ENCODE measurements at regions not wholly inside any gene's neighbourhood (a gene's known extent, or its start where the extent isn't known, plus 50 kb on each side); places are given as distances from the start of the nearest gene placed in this dataset.
"Not testable (repeated sequence)": the region's sequence is repeated elsewhere in the genome, so short reads cannot be mapped to it uniquely, and the experiment has no call there.

DNA sequence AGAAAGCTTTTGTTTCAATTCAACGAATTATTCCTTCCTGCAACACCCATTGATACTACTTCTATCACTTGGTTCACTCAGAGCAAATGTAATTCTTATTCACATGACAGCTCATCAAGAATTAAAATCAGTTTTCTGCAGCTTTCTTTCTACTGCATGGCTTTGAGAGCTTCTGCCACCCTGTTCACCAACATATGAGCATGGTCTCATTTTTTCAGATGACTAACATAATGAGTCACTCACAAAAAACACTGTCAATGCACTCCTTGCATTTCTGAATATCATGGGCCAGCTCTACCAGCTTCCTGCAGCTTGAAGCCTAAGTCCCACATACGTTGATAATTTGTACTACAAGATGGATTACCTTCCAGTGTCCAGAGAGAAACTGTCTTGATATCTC, 342.9 kb downstream of the LRATD1 start:
- H3K9me3 Mint-ChIP-seq: no peaks in the 10 kb centered on the region
- peaks cover 4% of the 10 kb centered on the region for H3K27me3 Mint-ChIP-seq
- no peaks in the 10 kb centered on the region for H3K4me1 Mint-ChIP-seq
- no peaks in the 10 kb centered on the region for H3K36me3 Mint-ChIP-seq
- DNase-seq (ENCODE audit: low spot score in 2 of 2) (no peak), ATAC-seq (ENCODE audit: low read depth) (no peak)
- no peak overlapping the region for H3K4me3 Mint-ChIP-seq
- H3K27ac Mint-ChIP-seq: no peak overlapping the region

GRCh38 chr2:14977021-14977420, 344.5 kb downstream of the LRATD1 start:
- no peak overlapping the region for H3K4me3 Mint-ChIP-seq
- no peaks in the 10 kb centered on the region for H3K4me1 Mint-ChIP-seq
- H3K27ac Mint-ChIP-seq: no peak overlapping the region
- no peaks in the 10 kb centered on the region for H3K36me3 Mint-ChIP-seq
- ATAC-seq (ENCODE audit: low read depth) (no peak), DNase-seq (ENCODE audit: low spot score in 2 of 2) (no peak)
- H3K27me3 Mint-ChIP-seq: peaks cover 2% of the 10 kb centered on the region
- H3K9me3 Mint-ChIP-seq: no peaks in the 10 kb centered on the region

GRCh38 chr2:14978845-14979244, 346.3 kb downstream of the LRATD1 start:
- Mint-ChIP-seq H3K27ac (no peak overlapping the region), H3K36me3 (no peaks in the 10 kb centered on the region), H3K4me3 (no peak overlapping the region), H3K27me3 (peaks cover 2% of the 10 kb centered on the region), H3K4me1 (peaks cover 2% of the 10 kb centered on the region), H3K9me3 (no peaks in the 10 kb centered on the region)
- ATAC-seq (ENCODE audit: low read depth) (no peak), DNase-seq (ENCODE audit: low spot score in 2 of 2) (no peak)

GRCh38 chr2:14982790-14983189, 350.3 kb downstream of the LRATD1 start:
- Mint-ChIP-seq H3K9me3 (no peaks in the 10 kb centered on the region), H3K36me3 (no peaks in the 10 kb centered on the region), H3K4me3 (no peak overlapping the region), H3K27ac (no peak overlapping the region), H3K4me1 (peaks cover 2% of the 10 kb centered on the region), H3K27me3 (peaks cover 7% of the 10 kb centered on the region)
- ATAC-seq (ENCODE audit: low read depth): no peak
- no peak for DNase-seq (ENCODE audit: low spot score in 2 of 2)

DNA sequence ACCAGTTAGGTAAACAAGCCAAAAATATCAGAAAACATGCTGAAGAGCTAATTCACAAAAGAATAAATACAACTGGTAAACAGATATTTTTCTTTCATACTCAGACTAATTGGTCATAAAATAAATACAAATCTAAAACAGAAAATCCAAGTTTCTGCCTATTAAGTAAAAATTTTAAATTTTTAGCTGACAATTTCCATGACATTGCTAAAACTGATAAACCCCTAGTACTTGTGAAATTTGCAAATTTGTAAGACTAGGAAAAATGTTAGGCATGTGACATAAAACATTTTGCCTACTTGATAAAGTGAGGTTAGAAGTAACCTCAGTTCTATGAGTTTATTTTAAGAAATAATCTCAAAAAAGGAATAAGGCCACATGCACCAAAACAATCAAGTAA, 356.1 kb downstream of the LRATD1 start:
- no peak overlapping the region for H3K4me3 Mint-ChIP-seq
- DNase-seq (ENCODE audit: low spot score in 2 of 2): no peak
- no peak overlapping the region for H3K27ac Mint-ChIP-seq
- no peaks in the 10 kb centered on the region for H3K9me3 Mint-ChIP-seq
- H3K27me3 Mint-ChIP-seq: peaks cover 5% of the 10 kb centered on the region
- no peak for ATAC-seq (ENCODE audit: low read depth)
- H3K36me3 Mint-ChIP-seq: no peaks in the 10 kb centered on the region
- no peaks in the 10 kb centered on the region for H3K4me1 Mint-ChIP-seq

- Mint-ChIP-seq H3K27ac (no peak overlapping the region), H3K36me3 (no peaks in the 10 kb centered on the region), H3K9me3 (no peaks in the 10 kb centered on the region), H3K4me1 (no peaks in the 10 kb centered on the region), H3K27me3 (peaks cover 7% of the 10 kb centered on the region), H3K4me3 (no peak overlapping the region)
- ATAC-seq (ENCODE audit: low read depth) (no peak), DNase-seq (ENCODE audit: low spot score in 2 of 2) (no peak)
Measured at GRCh38 chr2:14991723-14992122, 359.2 kb downstream of the LRATD1 start.

GRCh38 chr2:14994721-14995120, 362.2 kb downstream of the LRATD1 start:
- no peak overlapping the region for H3K4me3 Mint-ChIP-seq
- no peaks in the 10 kb centered on the region for H3K4me1 Mint-ChIP-seq
- H3K27ac Mint-ChIP-seq: no peak overlapping the region
- DNase-seq (ENCODE audit: low spot score in 2 of 2) (no peak), ATAC-seq (ENCODE audit: low read depth) (no peak)
- H3K9me3 Mint-ChIP-seq: no peaks in the 10 kb centered on the region
- H3K36me3 Mint-ChIP-seq: no peaks in the 10 kb centered on the region
- peaks cover 8% of the 10 kb centered on the region for H3K27me3 Mint-ChIP-seq

DNA sequence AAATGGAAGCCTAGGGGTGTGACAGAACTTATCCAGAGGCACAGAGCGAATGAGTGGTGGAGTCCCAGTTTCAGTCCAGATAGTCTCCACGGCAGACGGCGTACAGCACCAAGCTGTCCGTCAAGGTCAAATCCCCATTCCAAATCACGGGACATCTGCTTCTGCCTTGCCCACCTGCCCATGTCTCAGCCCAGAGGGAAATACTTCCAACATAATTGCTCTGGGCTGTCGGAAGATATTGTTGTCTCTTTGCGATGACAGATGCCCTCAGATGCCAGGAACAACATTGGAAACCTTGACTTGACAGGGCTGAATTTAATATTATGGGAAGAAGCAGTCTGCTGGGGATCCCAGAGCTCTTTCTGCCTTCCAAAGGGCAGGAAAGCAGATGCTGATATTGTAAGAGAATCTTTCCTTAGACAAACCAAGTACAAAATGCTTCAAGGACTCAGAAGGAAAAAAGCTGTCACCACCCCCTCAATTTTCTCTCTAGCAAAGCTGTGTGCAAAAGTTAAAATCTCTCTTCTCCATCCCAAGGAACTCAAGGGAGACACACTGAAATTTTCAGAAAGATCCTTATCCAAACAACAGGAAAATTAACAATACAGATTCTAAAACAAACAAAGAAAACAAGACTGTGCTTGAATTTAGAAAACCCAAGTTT, 364.0 kb downstream of the LRATD1 start:
- Mint-ChIP-seq H3K4me3 (no peak overlapping the region), H3K27me3 (peaks cover 8% of the 10 kb centered on the region), H3K27ac (no peak overlapping the region), H3K4me1 (no peaks in the 10 kb centered on the region), H3K36me3 (no peaks in the 10 kb centered on the region), H3K9me3 (no peaks in the 10 kb centered on the region)
- ATAC-seq (ENCODE audit: low read depth) (no peak), DNase-seq (ENCODE audit: low spot score in 2 of 2) (no peak)

DNA sequence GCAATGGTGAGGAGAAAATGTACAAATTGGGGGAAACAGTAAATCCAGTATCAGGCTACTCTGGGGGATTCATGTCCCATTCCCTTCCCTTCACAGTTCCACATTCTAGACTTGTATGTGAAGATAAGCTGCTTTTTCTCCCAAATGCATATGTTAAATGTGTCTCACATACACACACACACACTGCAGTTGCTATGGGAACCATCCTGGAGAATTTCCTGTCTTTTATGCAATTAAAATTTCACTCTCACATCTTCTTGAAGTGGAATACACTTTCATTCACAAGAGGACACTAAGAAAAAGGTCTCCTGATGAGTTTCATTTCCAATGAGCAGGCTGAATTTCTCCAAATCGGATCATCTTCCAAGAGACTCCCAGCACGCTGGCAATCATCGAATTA, 366.0 kb downstream of the LRATD1 start:
- H3K4me3 Mint-ChIP-seq: no peak overlapping the region
- H3K27ac Mint-ChIP-seq: no peak overlapping the region
- no peaks in the 10 kb centered on the region for H3K9me3 Mint-ChIP-seq
- H3K4me1 Mint-ChIP-seq: no peaks in the 10 kb centered on the region
- ATAC-seq (ENCODE audit: low read depth) (no peak), DNase-seq (ENCODE audit: low spot score in 2 of 2) (no peak)
- no peaks in the 10 kb centered on the region for H3K36me3 Mint-ChIP-seq
- H3K27me3 Mint-ChIP-seq: peaks cover 8% of the 10 kb centered on the region

- Mint-ChIP-seq H3K36me3 (no peaks in the 10 kb centered on the region), H3K4me3 (no peak overlapping the region), H3K9me3 (no peaks in the 10 kb centered on the region), H3K4me1 (no peaks in the 10 kb centered on the region), H3K27me3 (peaks cover 8% of the 10 kb centered on the region), H3K27ac (no peak overlapping the region)
- DNase-seq (ENCODE audit: low spot score in 2 of 2) (no peak), ATAC-seq (ENCODE audit: low read depth) (no peak)
Measured at GRCh38 chr2:14999114-14999661, 366.7 kb downstream of the LRATD1 start.

- H3K9me3 Mint-ChIP-seq; H3K4me3 Mint-ChIP-seq; H3K4me1 Mint-ChIP-seq; H3K36me3 Mint-ChIP-seq; DNase-seq (ENCODE audit: low spot score in 2 of 2); H3K27ac Mint-ChIP-seq; ATAC-seq (ENCODE audit: low read depth); H3K27me3 Mint-ChIP-seq: not testable (repeated sequence)
Measured at GRCh38 chr2:15002519-15002918, 370.0 kb downstream of the LRATD1 start.

GRCh38 chr2:15006667-15007066, 374.1 kb downstream of the LRATD1 start:
- peaks cover under 1% of the 10 kb centered on the region for H3K27me3 Mint-ChIP-seq
- DNase-seq (ENCODE audit: low spot score in 2 of 2): no peak
- ATAC-seq (ENCODE audit: low read depth): no peak
- peaks cover 5% of the 10 kb centered on the region for H3K9me3 Mint-ChIP-seq
- H3K27ac Mint-ChIP-seq: no peak overlapping the region
- no peaks in the 10 kb centered on the region for H3K36me3 Mint-ChIP-seq
- H3K4me1 Mint-ChIP-seq: no peaks in the 10 kb centered on the region
- no peak overlapping the region for H3K4me3 Mint-ChIP-seq

- Mint-ChIP-seq H3K36me3 (no peaks in the 10 kb centered on the region), H3K9me3 (peaks cover 12% of the 10 kb centered on the region), H3K4me3 (no peak overlapping the region), H3K4me1 (no peaks in the 10 kb centered on the region), H3K27me3 (peaks cover 2% of the 10 kb centered on the region), H3K27ac (no peak overlapping the region)
- ATAC-seq (ENCODE audit: low read depth) (no peak), DNase-seq (ENCODE audit: low spot score in 2 of 2) (no peak)
Measured at GRCh38 chr2:15009681-15010080, 377.2 kb downstream of the LRATD1 start.

GRCh38 chr2:15010346-15010745, 377.8 kb downstream of the LRATD1 start:
- Mint-ChIP-seq H3K4me1 (no peaks in the 10 kb centered on the region), H3K36me3 (no peaks in the 10 kb centered on the region), H3K27ac (no peak overlapping the region), H3K4me3 (no peak overlapping the region), H3K9me3 (peaks cover 12% of the 10 kb centered on the region), H3K27me3 (peaks cover 2% of the 10 kb centered on the region)
- DNase-seq (ENCODE audit: low spot score in 2 of 2) (no peak), ATAC-seq (ENCODE audit: low read depth) (no peak)

GRCh38 chr2:15018814-15019213, 386.3 kb downstream of the LRATD1 start:
- no peak for ATAC-seq (ENCODE audit: low read depth)
- Mint-ChIP-seq H3K9me3 (peaks cover 1% of the 10 kb centered on the region), H3K27ac (no peak overlapping the region), H3K4me3 (no peak overlapping the region), H3K4me1 (no peaks in the 10 kb centered on the region), H3K27me3 (no peaks in the 10 kb centered on the region), H3K36me3 (no peaks in the 10 kb centered on the region)
- no peak for DNase-seq (ENCODE audit: low spot score in 2 of 2)

Measured in memory B cell (primary cell).